Gastroesophageal sphincter (tissue), 4 donors: ENCODE measurements at regions not wholly inside any gene's neighbourhood (a gene's known extent, or its start where the extent isn't known, plus 50 kb on each side); places are given as distances from the start of the nearest gene placed in this dataset.

Experiments
- ATAC-seq: fragments of 150-250 bp; one replicate; pipeline ENCODE4 v1.9.1; 2016; ENCODE audit warnings: mild to moderate bottlenecking, moderate library complexity
- H3K27ac ChIP-seq, 4 donors: fragments of 200-600 bp; sonication (generic) in 3 of 4; 1 replicate in 3 of 4; 2 replicates in 1 of 4; pipeline ENCODE4 v1.5.1; 2016 to 2019
- H3K27me3 ChIP-seq: fragments of 200-600 bp; sonication (generic); one replicate; pipeline ENCODE4 v1.5.1; 2019
- H3K36me3 ChIP-seq, 2 donors: fragments of 200-600 bp; sonication (generic); one replicate each; pipeline ENCODE4 v1.5.1; 2019; ENCODE audit warnings: control low read depth in 1 of 2
- H3K4me1 ChIP-seq, 3 donors: fragments of 200-600 bp; sonication (generic); 1 replicate in 2 of 3; 2 replicates in 1 of 3; pipeline ENCODE4 v1.5.1; 2016 to 2019; ENCODE audit warnings: control low read depth in 2 of 3
- H3K4me3 ChIP-seq, 2 donors: fragments of 200-600 bp; sonication (generic); one replicate each; pipeline ENCODE4 v1.5.1; 2019; ENCODE audit warnings: mild to moderate bottlenecking in 1 of 2, moderate library complexity in 1 of 2
- H3K9me3 ChIP-seq, 3 donors: fragments of 200-600 bp; sonication (generic); one replicate each; pipeline ENCODE4 v1.5.1; 2017 to 2019; ENCODE audit warnings: control low read depth in 2 of 3
- CTCF ChIP-seq, 4 experiments: fragments of 200-600 bp in 2 of 4; fragments of 450-650 bp in 2 of 4; sonication (generic) in 1 of 4; IDR thresholded peaks; one replicate each; pipeline ENCODE4 v1.5.1; 2017 to 2019; ENCODE audit warnings: antibody characterized with exemption in 4 of 4, mild to moderate bottlenecking in 2 of 4, moderate library complexity in 2 of 4
- EP300 ChIP-seq: sonication (generic); formaldehyde crosslinking; IDR thresholded peaks from one replicate; pipeline ENCODE4 v1.6.1; 2017; ENCODE audit warnings: antibody characterized with exemption, mild to moderate bottlenecking
- POLR2A ChIP-seq, 2 donors: fragments of 450-650 bp; IDR thresholded peaks; one replicate each; pipeline ENCODE4 v1.6.1; 2017; ENCODE audit warnings: antibody characterized with exemption in 2 of 2, mild to moderate bottlenecking in 2 of 2, moderate library complexity in 1 of 2
- POLR2AphosphoS5 ChIP-seq: sonication (generic); formaldehyde crosslinking; IDR thresholded peaks from one replicate; pipeline ENCODE4 v1.6.1; 2017; ENCODE audit warnings: antibody characterized with exemption
- WGBS, 2 donors: methylation state at CpG; one replicate each; pipeline ENCODE4 v1.1.5; 2018; ENCODE audit warnings: low coverage in 1 of 2; 5-methylcytosine and 5-hydroxymethylcytosine counted together

GRCh38 chr1:103337779-103338178 lies 187.7 kb upstream of the RNPC3 start:
- Histone ChIP-seq H3K4me3 (no peak overlapping the region), H3K9me3 (no peaks in the 10 kb centered on the region), H3K36me3 (no peaks in the 10 kb centered on the region), H3K27me3 (no peaks in the 10 kb centered on the region), H3K4me1 (no peaks in the 10 kb centered on the region), H3K27ac (no peak overlapping the region)
- ATAC-seq, result no peak
- TF ChIP-seq POLR2AphosphoS5 (no peak), POLR2A (IDR thresholded peaks at IDR 0.05) (no peak), CTCF (IDR thresholded peaks at IDR 0.05) (no peak), EP300 (no peak)
- 84 to 87% methylated on average over 4 of the region's 4 CpGs for WGBS, 2 donors

GRCh38 chr1:103336408-103336807 lies 189.1 kb upstream of the RNPC3 start:
- TF ChIP-seq POLR2A (IDR thresholded peaks at IDR 0.05) (no peak), EP300 (no peak)
- no peak overlapping the region for H3K4me3 ChIP-seq
- H3K36me3 ChIP-seq, result no peaks in the 10 kb centered on the region
- ATAC-seq, result no peak
- H3K9me3 ChIP-seq, result no peaks in the 10 kb centered on the region
- no peaks in the 10 kb centered on the region for H3K4me1 ChIP-seq
- H3K27me3 ChIP-seq, result no peaks in the 10 kb centered on the region
- WGBS, 2 donors, result 69 to 75% methylated on average over 1 of the region's 1 CpG
- no peak overlapping the region for H3K27ac ChIP-seq

- Histone ChIP-seq H3K36me3 (no peaks in the 10 kb centered on the region), H3K27me3 (no peaks in the 10 kb centered on the region), H3K9me3 (no peaks in the 10 kb centered on the region), H3K4me1 (no peaks in the 10 kb centered on the region), H3K4me3 (no peak overlapping the region), H3K27ac (no peak overlapping the region)
- WGBS, 2 donors, result 52 to 71% methylated on average over 4 to 5 of the region's 5 CpGs
- TF ChIP-seq CTCF (IDR thresholded peaks at IDR 0.05) (no peak), POLR2A (IDR thresholded peaks at IDR 0.05) (no peak), EP300 (no peak), POLR2AphosphoS5 (no peak)
- ATAC-seq, result no peak
Measured at GRCh38 chr1:103333141-103333540, 192.4 kb upstream of the RNPC3 start.

GRCh38 chr1:103327054-103327719 lies 198.3 kb upstream of the RNPC3 start:
- Histone ChIP-seq H3K36me3 (no peaks in the 10 kb centered on the region), H3K4me3 (no peak overlapping the region), H3K27me3 (no peaks in the 10 kb centered on the region), H3K9me3 (peaks cover 0 to 6% (median 0%) of the 10 kb centered on the region in 3 donors), H3K4me1 (no peaks in the 10 kb centered on the region), H3K27ac (no peak overlapping the region)
- ATAC-seq, result no peak
- TF ChIP-seq EP300, result no peak
- no peak for TF ChIP-seq CTCF (IDR thresholded peaks at IDR 0.05)
- no peak for TF ChIP-seq POLR2A (IDR thresholded peaks at IDR 0.05)
- WGBS, 2 donors, result 77% methylated on average over 2 of the region's 4 CpGs; no CpG with 5 or more reads in 1 of the 2 donors

- ATAC-seq, result no peak
- H3K27me3 ChIP-seq, result no peaks in the 10 kb centered on the region
- peaks cover 0 to 6% (median 0%) of the 10 kb centered on the region in 3 donors for H3K9me3 ChIP-seq
- H3K27ac ChIP-seq, result no peak overlapping the region
- no peak overlapping the region for H3K4me3 ChIP-seq
- no peaks in the 10 kb centered on the region for H3K36me3 ChIP-seq
- H3K4me1 ChIP-seq, result no peaks in the 10 kb centered on the region
- TF ChIP-seq POLR2AphosphoS5 (no peak), POLR2A (IDR thresholded peaks at IDR 0.05) (no peak), EP300 (no peak), CTCF (IDR thresholded peaks at IDR 0.05) (no peak)
Measured at GRCh38 chr1:103326595-103326994, 198.9 kb upstream of the RNPC3 start.
